GM12878 (cell line): ENCODE measurements at regions not wholly inside any gene's neighbourhood (a gene's known extent, or its start where the extent isn't known, plus 50 kb on each side); places are given as distances from the start of the nearest gene placed in this dataset.

ENCODE experiments used
- ATAC-seq: fragments of 200-7000 bp; cut with Tn5 transposase; 3 replicates; pipeline ENCODE4 v1.9.1; 2020; ENCODE audit warnings: mild to moderate bottlenecking, moderate library complexity
- BruUV-seq: library from RNA; stranded (reverse); fragments of 400-500 nt; replicated peaks from 2 replicates; lab custom pipeline; 2021; lab: Mats Ljungman, UMichigan
- CTCF ChIA-PET: fragments of 300-600 bp; sonication (Branson Sonifier 250); formaldehyde crosslinking; extraction: SDS; loops from one replicate; lab custom pipeline; 2021; ENCODE audit warnings: inconsistent platforms; lab: Yijun Ruan, JAX
- POLR2A ChIA-PET: fragments of 350-600 bp; formaldehyde crosslinking; extraction: SDS; loops from one replicate; lab custom pipeline; 2021; ENCODE audit warnings: inconsistent platforms; lab: Charles Lee
- RAD21 ChIA-PET: fragments of 300-600 bp; sonication (Branson Sonifier 250); formaldehyde crosslinking; loops from one replicate; lab custom pipeline; 2023; ENCODE audit warnings: antibody characterized with exemption; ENCODE audit not compliant: unreplicated experiment; lab: Charles Lee
- SMC1A ChIA-PET: fragments of 300-600 bp; sonication (Branson Sonifier 250); formaldehyde crosslinking; loops from one replicate; lab custom pipeline; 2023; ENCODE audit not compliant: unreplicated experiment, uncharacterized antibody; lab: Charles Lee
- DNase-seq: peaks from one replicate; pipeline ENCODE4 v3.0.0-alpha.2; 2011; ENCODE audit warnings: low read depth, low spot score
- FAIRE-seq: peaks from 3 replicates; lab custom pipeline; 2011; peaks lifted over from hg19 to GRCh38; lab: Jason Lieb, UNC
- H2AFZ ChIP-seq: 2 replicates; pipeline ENCODE4 v1.6.0; 2011; ENCODE audit warnings: low read depth, low read length, control low read depth; ENCODE audit not compliant: control insufficient read depth
- H3K27ac ChIP-seq: 2 replicates; pipeline ENCODE4 v1.5.1; 2011; ENCODE audit warnings: control low read depth; ENCODE audit not compliant: control insufficient read depth, insufficient read depth
- H3K27me3 ChIP-seq, 2 experiments: replicated peaks in 1 of 2; 2 replicates each; pipeline versions ENCODE4 v1.6.0 to v1.6.1; 2011; ENCODE audit warnings: low read length in 1 of 2; ENCODE audit not compliant: control insufficient read depth in 2 of 2, insufficient read depth in 2 of 2
- H3K36me3 ChIP-seq, 2 experiments: 2 replicates each; pipeline ENCODE4 v1.5.1; 2011; ENCODE audit warnings: low read length in 1 of 2; ENCODE audit not compliant: control insufficient read depth in 2 of 2, insufficient read depth in 2 of 2
- H3K4me1 ChIP-seq: 2 replicates; pipeline ENCODE4 v1.6.1; 2011; ENCODE audit warnings: mild to moderate bottlenecking, low read length, moderate library complexity, mixed read lengths; ENCODE audit not compliant: control insufficient read depth, insufficient read depth
- H3K4me2 ChIP-seq: 2 replicates; pipeline ENCODE4 v1.6.0; 2011; ENCODE audit warnings: control low read depth; ENCODE audit not compliant: control insufficient read depth, insufficient read depth
- H3K4me3 ChIP-seq: fragments of 200-600 bp; sonication (generic); 2 replicates; pipeline ENCODE4 v1.5.1; 2016
- H3K79me2 ChIP-seq: 2 replicates; pipeline ENCODE4 v1.6.0; 2011; ENCODE audit warnings: low read length; ENCODE audit not compliant: control insufficient read depth, insufficient read depth
- H3K9ac ChIP-seq: 2 replicates; pipeline ENCODE4 v1.8.0; 2011; ENCODE audit warnings: low read length, control low read depth, mixed read lengths; ENCODE audit not compliant: control insufficient read depth, insufficient read depth
- H3K9me3 ChIP-seq: replicated peaks from 3 replicates; pipeline ENCODE4 v1.5.1; 2011; ENCODE audit warnings: mild to moderate bottlenecking, low read length; ENCODE audit not compliant: control insufficient read depth, insufficient read depth
- H4K20me1 ChIP-seq: 2 replicates; pipeline ENCODE4 v1.6.0; 2011; ENCODE audit not compliant: control insufficient read depth, insufficient read depth
- CTCF ChIP-seq, 3 experiments: IDR thresholded peaks in 2 of 3; conservative IDR thresholded peaks in 1 of 3; 2 replicates each; pipeline ENCODE4 v1.5.1; 2011; ENCODE audit warnings: low read depth in 3 of 3, low read length in 3 of 3, mild to moderate bottlenecking in 3 of 3, control low read depth in 2 of 3, moderate library complexity in 2 of 3, inconsistent platforms in 1 of 3, mixed read lengths in 1 of 3; ENCODE audit not compliant: control insufficient read depth in 2 of 3, insufficient read depth in 1 of 3; ENCODE audit errors: extremely low read depth in 1 of 3
- EGR1 ChIP-seq, 2 experiments: IDR thresholded peaks; 1 replicate in 1 of 2; 2 replicates in 1 of 2; pipeline ENCODE4 v1.6.1; 2011 to 2012; ENCODE audit warnings: low read depth in 2 of 2, low read length in 2 of 2, borderline replicate concordance in 1 of 2, mild to moderate bottlenecking in 1 of 2, moderate library complexity in 1 of 2
- IKZF2 ChIP-seq, 2 experiments: fragments of 450-650 bp; IDR thresholded peaks; 2 replicates each; pipeline ENCODE4 v1.6.1; 2017; ENCODE audit warnings: mild to moderate bottlenecking in 2 of 2, moderate library complexity in 2 of 2
- IRF4 ChIP-seq: IDR thresholded peaks from 2 replicates; pipeline ENCODE4 v1.6.1; 2011; ENCODE audit warnings: low read depth, low read length
- RB1 ChIP-seq: fragments of 450-650 bp; formaldehyde crosslinking; IDR thresholded peaks from 2 replicates; pipeline ENCODE4 v1.6.1; 2017; ENCODE audit warnings: mild to moderate bottlenecking, borderline replicate concordance
- WGBS: methylation state at CpG from one replicate; pipeline ENCODE4 v1.1.6; 2016; ENCODE audit warnings: low lambda C conversion rate; ENCODE audit not compliant: insufficient replicate concordance, insufficient coverage; ENCODE audit errors: missing lambda C conversion rate; 5-methylcytosine and 5-hydroxymethylcytosine counted together
- in situ Hi-C: fragments of 300-500 bp; cut with MboI; formaldehyde crosslinking; loops from 9 replicates; pipeline ENCODE4 v1.14.3; 2018; ENCODE audit warnings: mixed read lengths
- intact Hi-C: fragments of 100-400 bp; cut with micrococcal nuclease; formaldehyde crosslinking; loops from one replicate; pipeline ENCODE4 v1.14.2; 2022; ENCODE audit not compliant: unreplicated experiment

- Histone ChIP-seq H3K4me2 (no peak overlapping the region), H3K9ac (no peak overlapping the region), H4K20me1 (no peaks in the 10 kb centered on the region), H3K79me2 (no peaks in the 10 kb centered on the region), H3K27me3 (no peaks in the 10 kb centered on the region), H3K27ac (no peak overlapping the region), H3K4me3 (no peak overlapping the region), H3K9me3 (peaks cover 1% of the 10 kb centered on the region; the same call in 2 of the 3 replicates), H2AFZ (no peak overlapping the region), H3K36me3 (no peaks in the 10 kb centered on the region), H3K4me1 (no peaks in the 10 kb centered on the region)
- SMC1A ChIA-PET, result interaction anchor here (0.6 kb wide), 1 partner anchor 462 kb away, joined by 3 read pairs; no protein-coding TSS in a partner anchor
- CTCF ChIA-PET, result no interaction called here
- POLR2A ChIA-PET, result no interaction called here
- FAIRE-seq (no peak), DNase-seq (no peak), ATAC-seq (no peak)
- no TSS peak for BruUV-seq
- RAD21 ChIA-PET, result no interaction called here
- 50% methylated on average over 2 of the region's 2 CpGs for WGBS
- intact Hi-C loops, result no loop called here
- in situ Hi-C loops, result no loop called here
- TF ChIP-seq CTCF (IDR thresholded peaks at IDR 0.05 in 2 of 3, conservative IDR thresholded peaks at IDR 0.05 in 1 of 3; ENCODE audit: control insufficient read depth in 2 of 3, extremely low read depth in 1 of 3, insufficient read depth in 1 of 3, low read depth in 3 of 3, low read length in 3 of 3) (no peak), IRF4 (no peak), RB1 (no peak)
Observed at GRCh38 chr3:41127414-41127813, 71.9 kb upstream of the CTNNB1 start.

- intact Hi-C loops, result no loop called here
- RAD21 ChIA-PET, result no interaction called here
- Histone ChIP-seq H3K9me3 (peaks cover 1% of the 10 kb centered on the region; the same call in 2 of the 3 replicates), H4K20me1 (no peaks in the 10 kb centered on the region), H3K36me3 (no peaks in the 10 kb centered on the region), H3K27ac (no peak overlapping the region)
- 100% methylated on average over 1 of the region's 1 CpG for WGBS
- POLR2A ChIA-PET, result no interaction called here
- no peak for TF ChIP-seq EGR1 (IDR thresholded peaks at IDR 0.05; ENCODE audit: borderline replicate concordance in 1 of 2, low read depth in 2 of 2, low read length in 2 of 2)
- no peak for TF ChIP-seq IKZF2 (IDR thresholded peaks at IDR 0.05)
- TF ChIP-seq, all 136 proteins: peak for 0
- SMC1A ChIA-PET, result no interaction called here
- no peaks in the 10 kb centered on the region for H3K4me1 ChIP-seq
- no peak overlapping the region for H2AFZ ChIP-seq
- FAIRE-seq (no peak), DNase-seq (no peak), ATAC-seq (no peak)
- H3K4me3 ChIP-seq, result no peak overlapping the region
- H3K4me2 ChIP-seq, result no peak overlapping the region
- BruUV-seq, result no TSS peak
- no peaks in the 10 kb centered on the region for H3K79me2 ChIP-seq
- H3K9ac ChIP-seq, result no peak overlapping the region
- CTCF ChIA-PET, result no interaction called here
- no peaks in the 10 kb centered on the region for H3K27me3 ChIP-seq
- in situ Hi-C loops, result no loop called here
Observed at GRCh38 chr3:41129731-41130130, 69.6 kb upstream of the CTNNB1 start.
